ENCODE measurements at regions not wholly inside any gene's neighbourhood (a gene's known extent, or its start where the extent isn't known, plus 50 kb on each side); places are given as distances from the start of the nearest gene placed in this dataset.

DNA sequence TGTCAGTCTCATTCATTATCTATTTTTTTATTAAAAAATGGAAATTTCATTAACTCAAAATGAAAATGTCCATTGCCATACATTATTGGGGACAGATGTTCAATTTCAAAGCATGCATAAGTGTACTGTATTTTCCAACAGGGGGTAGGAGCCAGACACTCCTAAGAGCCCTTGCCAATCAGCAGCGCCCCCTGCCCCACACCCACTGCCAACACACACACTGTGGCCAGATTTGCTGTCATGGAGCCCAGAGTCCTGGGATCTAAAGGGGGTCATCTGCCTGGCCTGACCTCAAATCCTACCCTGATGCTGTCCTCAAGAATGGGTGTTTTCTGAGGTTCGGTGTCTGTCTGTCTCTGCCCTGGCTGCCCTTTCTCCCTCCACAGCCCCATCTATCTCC is 162.2 kb upstream of the TWIST2 start:
- H3K27me3 ChIP-seq (replicated peaks; ENCODE audit: control insufficient read depth, insufficient read depth, low read length) = no peaks in the 10 kb centered on the region
- peaks cover 49% of the 10 kb centered on the region for H3K4me1 ChIP-seq (ENCODE audit: control insufficient read depth, insufficient read depth, low read length)
- H3K9me3 ChIP-seq (ENCODE audit: control insufficient read depth, low read length) = no peaks in the 10 kb centered on the region
- no peak for DNase-seq (ENCODE audit: low read depth)
- no peaks in the 10 kb centered on the region for H3K36me3 ChIP-seq (ENCODE audit: control insufficient read depth, insufficient read depth, low read length, severe bottlenecking)
- peak overlapping the region; percentile 68 for H3K9ac ChIP-seq (ENCODE audit: low read length)
- no peak overlapping the region for H3K4me3 ChIP-seq (ENCODE audit: low read length)

GRCh38 chr2:238686223-238686622 is 161.7 kb upstream of the TWIST2 start:
- peak overlapping the region; percentile 68 for H3K9ac ChIP-seq (ENCODE audit: low read length)
- no peak for DNase-seq (ENCODE audit: low read depth)

GRCh38 chr2:238688193-238689153 is 159.4 kb upstream of the TWIST2 start:
- Histone ChIP-seq H3K36me3 (ENCODE audit: control insufficient read depth, insufficient read depth, low read length, severe bottlenecking) (no peaks in the 10 kb centered on the region), H3K27me3 (replicated peaks; ENCODE audit: control insufficient read depth, insufficient read depth, low read length) (no peaks in the 10 kb centered on the region), H3K9ac (ENCODE audit: low read length) (peak overlapping the region; percentile 33), H3K4me3 (ENCODE audit: low read length) (peak overlapping the region; percentile 36), H3K9me3 (ENCODE audit: control insufficient read depth, low read length) (no peaks in the 10 kb centered on the region), H3K4me1 (ENCODE audit: control insufficient read depth, insufficient read depth, low read length) (peaks cover 59% of the 10 kb centered on the region)
- no peak for DNase-seq (ENCODE audit: low read depth)

More at GRCh38 chr2:238686223-238686622, 161.7 kb upstream of the TWIST2 start:
- Histone ChIP-seq H3K36me3 (ENCODE audit: control insufficient read depth, insufficient read depth, low read length, severe bottlenecking) (no peaks in the 10 kb centered on the region), H3K4me1 (ENCODE audit: control insufficient read depth, insufficient read depth, low read length) (peaks cover 49% of the 10 kb centered on the region), H3K9me3 (ENCODE audit: control insufficient read depth, low read length) (no peaks in the 10 kb centered on the region), H3K4me3 (ENCODE audit: low read length) (no peak overlapping the region), H3K27me3 (replicated peaks; ENCODE audit: control insufficient read depth, insufficient read depth, low read length) (no peaks in the 10 kb centered on the region)

DNA sequence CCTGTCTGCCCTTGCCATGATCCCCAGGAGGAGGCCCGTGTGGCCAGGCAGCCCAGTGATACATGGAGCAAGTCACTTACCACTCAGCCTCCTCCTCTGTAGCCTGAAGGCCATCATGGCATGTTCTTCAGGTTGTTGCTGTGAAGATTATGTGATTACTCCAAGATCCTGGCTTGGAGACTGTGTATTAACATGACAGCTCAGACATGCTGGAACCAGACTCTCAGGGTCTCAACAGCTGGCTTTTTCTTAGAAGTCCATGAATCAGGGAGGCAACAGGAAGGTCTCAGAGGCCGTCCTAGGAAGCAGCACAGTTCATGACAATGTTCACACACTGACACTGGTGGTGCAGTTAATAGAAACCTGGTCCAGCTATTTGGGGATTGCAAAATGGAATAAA is 158.6 kb upstream of the TWIST2 start:
- no peaks in the 10 kb centered on the region for H3K36me3 ChIP-seq (ENCODE audit: control insufficient read depth, insufficient read depth, low read length, severe bottlenecking)
- peaks cover 52% of the 10 kb centered on the region for H3K4me1 ChIP-seq (ENCODE audit: control insufficient read depth, insufficient read depth, low read length)
- H3K9me3 ChIP-seq (ENCODE audit: control insufficient read depth, low read length) = no peaks in the 10 kb centered on the region
- no peak overlapping the region for H3K4me3 ChIP-seq (ENCODE audit: low read length)
- no peak for DNase-seq (ENCODE audit: low read depth)
- H3K9ac ChIP-seq (ENCODE audit: low read length) = peak overlapping the region; percentile 33
- H3K27me3 ChIP-seq (replicated peaks; ENCODE audit: control insufficient read depth, insufficient read depth, low read length) = no peaks in the 10 kb centered on the region

DNA sequence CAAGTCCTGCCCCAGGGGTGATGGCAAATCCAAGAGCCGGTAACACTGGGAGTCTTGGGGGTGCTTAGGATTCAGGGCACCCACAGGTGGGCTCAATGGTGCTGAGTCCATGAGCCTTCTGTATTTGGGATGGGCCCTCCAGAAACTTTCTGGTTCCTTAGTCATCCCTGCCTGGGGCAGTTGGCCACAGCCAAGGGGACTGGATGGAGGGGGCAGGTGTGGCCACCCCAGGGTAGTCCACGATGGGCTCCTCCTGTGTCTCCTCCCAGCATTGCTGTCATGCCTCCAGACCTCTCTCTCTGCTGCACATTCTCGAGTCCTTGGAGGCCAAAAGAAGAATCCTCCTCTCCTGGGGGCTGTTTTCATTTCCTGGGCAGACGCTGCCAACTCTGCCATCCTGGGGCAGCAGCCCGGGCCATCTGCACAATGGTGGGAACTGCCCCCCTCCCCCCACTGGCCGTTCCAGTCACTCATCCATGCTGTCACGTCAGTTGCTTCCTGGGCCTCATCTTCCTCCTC is 158.0 kb upstream of the TWIST2 start:
- no peak overlapping the region for H3K9ac ChIP-seq (ENCODE audit: low read length)
- no peaks in the 10 kb centered on the region for H3K9me3 ChIP-seq (ENCODE audit: control insufficient read depth, low read length)
- no peak for DNase-seq (ENCODE audit: low read depth)

GRCh38 chr2:238690511-238690910 is 157.4 kb upstream of the TWIST2 start:
- Histone ChIP-seq H3K9me3 (ENCODE audit: control insufficient read depth, low read length) (no peaks in the 10 kb centered on the region), H3K36me3 (ENCODE audit: control insufficient read depth, insufficient read depth, low read length, severe bottlenecking) (no peaks in the 10 kb centered on the region), H3K4me1 (ENCODE audit: control insufficient read depth, insufficient read depth, low read length) (peaks cover 46% of the 10 kb centered on the region), H3K27me3 (replicated peaks; ENCODE audit: control insufficient read depth, insufficient read depth, low read length) (no peaks in the 10 kb centered on the region), H3K4me3 (ENCODE audit: low read length) (no peak overlapping the region), H3K9ac (ENCODE audit: low read length) (no peak overlapping the region)
- no peak for DNase-seq (ENCODE audit: low read depth)

More for the DNA sequence above, 158.0 kb upstream of the TWIST2 start:
- Histone ChIP-seq H3K4me3 (ENCODE audit: low read length) (no peak overlapping the region), H3K27me3 (replicated peaks; ENCODE audit: control insufficient read depth, insufficient read depth, low read length) (no peaks in the 10 kb centered on the region), H3K36me3 (ENCODE audit: control insufficient read depth, insufficient read depth, low read length, severe bottlenecking) (no peaks in the 10 kb centered on the region), H3K4me1 (ENCODE audit: control insufficient read depth, insufficient read depth, low read length) (peaks cover 46% of the 10 kb centered on the region)

GRCh38 chr2:238691596-238692491 is 156.0 kb upstream of the TWIST2 start:
- no peaks in the 10 kb centered on the region for H3K27me3 ChIP-seq (replicated peaks; ENCODE audit: control insufficient read depth, insufficient read depth, low read length)
- no peak for DNase-seq (ENCODE audit: low read depth)
- no peak overlapping the region for H3K9ac ChIP-seq (ENCODE audit: low read length)
- H3K9me3 ChIP-seq (ENCODE audit: control insufficient read depth, low read length) = no peaks in the 10 kb centered on the region
- peaks cover 51% of the 10 kb centered on the region for H3K4me1 ChIP-seq (ENCODE audit: control insufficient read depth, insufficient read depth, low read length)
- no peak overlapping the region for H3K4me3 ChIP-seq (ENCODE audit: low read length)
- no peaks in the 10 kb centered on the region for H3K36me3 ChIP-seq (ENCODE audit: control insufficient read depth, insufficient read depth, low read length, severe bottlenecking)

- Histone ChIP-seq H3K4me3 (ENCODE audit: low read length) (no peak overlapping the region), H3K9ac (ENCODE audit: low read length) (no peak overlapping the region), H3K27me3 (replicated peaks; ENCODE audit: control insufficient read depth, insufficient read depth, low read length) (no peaks in the 10 kb centered on the region), H3K9me3 (ENCODE audit: control insufficient read depth, low read length) (no peaks in the 10 kb centered on the region), H3K4me1 (ENCODE audit: control insufficient read depth, insufficient read depth, low read length) (peaks cover 51% of the 10 kb centered on the region), H3K36me3 (ENCODE audit: control insufficient read depth, insufficient read depth, low read length, severe bottlenecking) (no peaks in the 10 kb centered on the region)
- no peak for DNase-seq (ENCODE audit: low read depth)
Measured at GRCh38 chr2:238692562-238692961, 155.3 kb upstream of the TWIST2 start.

DNA sequence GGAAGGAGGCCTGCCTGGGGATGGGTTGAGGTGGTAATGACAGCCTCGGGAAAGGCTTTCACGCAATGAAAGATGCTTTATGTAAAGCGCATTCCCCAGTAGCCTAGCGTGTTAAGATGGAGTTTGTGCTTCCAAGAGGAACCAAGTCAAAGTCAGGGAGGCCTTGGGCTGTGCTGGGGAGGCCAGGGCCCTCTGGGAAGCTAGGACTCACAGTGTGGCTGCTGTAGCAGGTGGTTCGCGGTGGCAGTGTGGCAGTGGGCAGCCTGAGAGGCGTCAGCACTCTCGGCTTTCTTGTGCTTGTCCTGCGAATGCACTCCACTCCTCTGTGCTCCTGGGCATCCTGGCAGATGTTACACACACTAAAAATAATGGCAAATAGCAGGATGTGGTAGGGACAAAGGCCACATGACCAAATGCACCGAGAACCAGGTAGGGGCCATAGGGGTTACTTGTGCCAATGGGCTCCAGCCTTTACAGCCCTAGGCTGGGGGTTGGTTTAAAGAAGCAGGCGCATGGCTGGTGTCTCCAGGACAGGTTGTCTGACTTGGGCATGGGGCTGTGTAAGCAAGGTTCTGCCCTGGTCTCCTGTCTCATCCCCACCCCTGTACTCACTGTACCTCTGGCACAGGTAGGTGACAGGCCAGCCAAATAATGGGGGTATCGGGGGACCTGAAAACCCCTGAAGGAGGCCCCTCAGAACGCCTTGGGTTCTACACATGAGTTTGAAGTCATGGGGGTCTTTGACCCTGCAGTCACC is 154.4 kb upstream of the TWIST2 start:
- no peak overlapping the region for H3K9ac ChIP-seq (ENCODE audit: low read length)
- no peak overlapping the region for H3K4me3 ChIP-seq (ENCODE audit: low read length)
- no peaks in the 10 kb centered on the region for H3K27me3 ChIP-seq (replicated peaks; ENCODE audit: control insufficient read depth, insufficient read depth, low read length)
- H3K4me1 ChIP-seq (ENCODE audit: control insufficient read depth, insufficient read depth, low read length) = peaks cover 44% of the 10 kb centered on the region
- no peaks in the 10 kb centered on the region for H3K9me3 ChIP-seq (ENCODE audit: control insufficient read depth, low read length)
- no peak for DNase-seq (ENCODE audit: low read depth)
- H3K36me3 ChIP-seq (ENCODE audit: control insufficient read depth, insufficient read depth, low read length, severe bottlenecking) = no peaks in the 10 kb centered on the region

DNA sequence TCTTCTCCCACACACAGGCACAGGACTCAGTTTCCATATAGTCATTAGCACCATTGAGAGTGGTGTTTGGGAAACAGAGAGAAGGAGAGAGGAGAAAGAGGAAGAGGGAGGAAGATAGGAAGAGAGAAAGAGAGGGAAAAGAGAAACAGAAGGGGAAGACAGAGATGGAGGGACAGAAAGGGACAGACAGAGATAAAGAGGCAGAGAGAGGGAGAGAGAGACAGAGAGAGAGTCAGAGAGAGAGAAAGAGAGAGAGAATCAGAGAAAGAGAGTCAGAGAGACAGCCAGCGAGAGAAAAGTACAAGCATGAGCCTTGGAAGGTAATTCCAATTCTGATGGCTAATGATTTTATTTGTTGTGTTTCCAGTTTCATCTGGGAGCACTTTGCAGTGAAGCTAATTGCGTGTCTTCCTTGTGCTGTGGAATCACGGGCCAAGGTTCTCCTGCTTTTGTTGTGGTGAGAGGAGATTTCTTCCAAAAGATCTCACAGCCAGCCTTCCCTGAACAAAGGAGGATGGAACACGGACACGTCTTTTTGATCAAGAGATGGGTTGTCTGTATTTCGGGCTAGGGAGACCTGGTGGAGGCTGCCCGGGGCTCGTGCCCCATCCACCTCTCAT is 153.6 kb upstream of the TWIST2 start:
- H3K27me3 ChIP-seq (replicated peaks; ENCODE audit: control insufficient read depth, insufficient read depth, low read length) = no peaks in the 10 kb centered on the region
- H3K4me1 ChIP-seq (ENCODE audit: control insufficient read depth, insufficient read depth, low read length) = peaks cover 37% of the 10 kb centered on the region
- no peaks in the 10 kb centered on the region for H3K36me3 ChIP-seq (ENCODE audit: control insufficient read depth, insufficient read depth, low read length, severe bottlenecking)
- no peaks in the 10 kb centered on the region for H3K9me3 ChIP-seq (ENCODE audit: control insufficient read depth, low read length)
- H3K4me3 ChIP-seq (ENCODE audit: low read length) = no peak overlapping the region
- no peak overlapping the region for H3K9ac ChIP-seq (ENCODE audit: low read length)
- DNase-seq (ENCODE audit: low read depth) = no peak

Data from adipocyte (in vitro differentiated cells).